NCI-H128 (cell line): ENCODE measurements at regions not wholly inside any gene's neighbourhood (a gene's known extent, or its start where the extent isn't known, plus 50 kb on each side); places are given as distances from the start of the nearest gene placed in this dataset.
"Not testable (repeated sequence)": the region's sequence is repeated elsewhere in the genome, so short reads cannot be mapped to it uniquely, and the experiment has no call there.

Experiments used
- DNase-seq: peaks from one replicate; lab custom pipeline; 2025; ENCODE audit not compliant: unreplicated experiment; lab: John Stamatoyannopoulos, UW

DNA sequence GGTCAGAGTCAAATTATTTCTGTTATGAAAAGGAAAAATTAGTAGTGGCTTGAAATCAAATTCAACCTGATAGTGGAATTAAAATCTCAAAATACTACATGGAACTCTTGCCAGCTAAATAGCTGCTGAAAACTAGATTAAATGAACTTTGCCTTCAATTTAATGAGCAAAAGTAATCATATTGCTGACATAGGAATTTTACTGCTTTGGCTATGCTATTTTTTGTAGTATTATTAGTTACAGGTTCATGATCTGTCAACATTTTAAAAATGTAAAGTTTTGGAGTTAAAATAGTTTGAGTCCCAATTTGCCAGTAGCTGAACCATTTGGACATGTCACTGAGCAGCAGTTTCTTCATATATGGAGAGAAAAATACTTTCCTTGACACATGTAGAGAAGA, 81.4 kb downstream of the RERGL start:
- no peak for DNase-seq

DNA sequence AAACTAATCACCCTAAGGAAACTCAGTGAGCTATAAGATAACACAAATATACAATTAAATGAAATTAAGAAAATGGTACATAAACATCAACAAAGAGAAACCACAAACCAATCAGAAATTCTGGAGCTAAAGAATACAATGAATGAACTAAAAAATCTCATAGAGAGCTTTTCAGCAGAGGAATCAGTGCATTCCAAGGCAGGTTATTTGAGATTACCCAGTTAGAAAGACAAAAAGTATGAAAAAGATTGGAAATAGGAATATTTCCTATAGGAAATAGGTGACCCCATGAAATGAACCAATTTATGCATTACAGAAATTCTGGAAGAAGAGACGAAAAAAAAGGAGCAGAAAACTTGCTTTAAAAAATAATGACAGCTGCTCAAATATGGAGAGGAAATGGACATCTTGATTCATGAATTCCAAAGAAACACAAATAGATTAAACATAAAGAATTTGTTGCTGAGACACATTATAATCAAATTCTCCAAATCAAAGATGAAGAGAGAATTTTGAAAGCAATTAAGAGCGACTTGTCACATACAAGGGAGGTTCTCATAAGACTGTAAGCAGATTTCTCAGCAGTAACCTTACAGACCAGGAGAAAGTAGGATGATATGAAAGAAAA, 90.7 kb downstream of the RERGL start:
- DNase-seq: no peak

DNA sequence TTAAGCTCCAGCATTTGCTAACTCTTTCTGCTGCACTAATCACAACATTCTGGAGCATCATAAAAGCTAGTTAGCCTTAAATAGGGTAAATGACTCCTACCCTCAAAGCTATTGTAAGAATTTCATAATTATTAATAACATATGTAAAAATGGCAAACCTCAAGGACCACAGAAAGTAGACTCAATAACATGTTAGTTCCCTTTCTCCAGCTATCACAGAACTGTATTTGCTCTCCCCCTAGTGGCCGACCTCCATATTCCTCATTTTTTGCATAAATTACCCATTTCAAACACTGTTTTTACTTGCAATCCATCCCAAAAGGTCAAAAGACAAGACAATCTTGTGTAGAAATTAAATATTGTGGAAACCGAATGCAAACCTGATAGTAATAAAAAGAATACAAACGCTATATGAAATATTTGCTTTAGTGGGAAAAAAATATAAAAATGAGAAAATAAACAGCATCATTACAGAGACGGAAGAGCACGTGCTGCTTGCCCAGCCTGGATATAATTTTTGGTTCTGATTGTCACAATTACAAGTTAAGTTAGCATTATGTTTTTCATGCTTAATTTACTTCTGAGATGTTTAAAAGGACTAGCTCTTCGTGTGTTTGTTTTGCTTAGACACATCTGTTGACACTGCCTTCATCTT, 97.9 kb downstream of the RERGL start:
- peak; percentile 21 for DNase-seq

DNA sequence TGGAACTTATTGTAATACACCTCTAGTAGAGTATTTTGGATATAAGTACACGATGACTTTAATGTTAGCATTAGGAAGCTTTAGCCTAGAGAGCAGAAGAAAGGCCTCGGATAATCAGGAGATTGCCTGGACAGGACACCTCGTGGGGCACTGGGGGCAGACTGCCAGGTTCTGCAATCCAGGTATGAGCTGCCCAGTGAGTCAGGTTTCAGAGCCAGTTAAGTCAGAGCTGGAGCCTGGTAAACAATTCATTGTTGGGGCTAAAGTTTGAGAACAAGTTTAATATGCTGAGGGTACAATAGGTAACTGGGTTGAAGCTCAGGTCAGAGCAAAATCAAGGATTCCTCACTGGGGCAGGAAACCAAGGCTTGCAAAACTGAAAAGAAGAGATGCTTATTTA, 107.4 kb downstream of the RERGL start:
- no peak for DNase-seq

DNA sequence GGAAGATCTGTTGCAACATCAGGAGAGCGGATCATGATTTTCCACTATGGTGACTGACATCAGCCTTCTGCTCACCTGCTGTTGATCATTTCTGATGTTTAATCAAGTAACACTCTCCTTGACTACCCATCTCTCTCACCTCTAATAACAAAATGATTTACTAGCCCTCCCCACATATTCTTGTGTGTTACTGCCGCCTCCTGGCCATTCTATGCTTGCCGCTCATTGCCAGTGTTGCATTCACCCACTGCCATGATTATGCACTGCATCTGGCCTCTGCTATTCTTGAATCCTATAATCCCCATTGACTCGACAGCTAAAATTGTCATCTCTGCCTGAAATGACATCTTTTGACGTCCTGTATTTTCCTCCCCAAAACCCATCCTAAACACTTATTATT, 113.8 kb downstream of the RERGL start:
- DNase-seq: no peak

DNA sequence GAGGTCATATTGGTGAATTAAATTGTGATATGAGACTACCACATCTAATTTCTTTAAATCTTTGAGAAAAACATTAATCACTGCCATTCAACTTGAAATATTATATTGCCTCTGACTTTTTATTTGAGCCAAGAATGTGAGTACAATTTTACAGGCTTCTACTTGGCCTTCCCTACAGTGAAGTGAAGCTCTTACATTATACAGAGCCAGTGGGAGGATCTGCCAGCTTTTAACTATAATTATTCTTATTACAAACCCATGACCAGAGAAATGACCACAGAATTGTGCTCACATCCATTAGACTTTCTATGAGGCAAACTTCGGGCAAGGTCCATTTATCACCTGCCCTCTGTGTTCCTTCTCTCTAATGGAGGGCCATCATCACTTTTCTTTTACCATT, 114.2 kb downstream of the RERGL start:
- no peak for DNase-seq

DNA sequence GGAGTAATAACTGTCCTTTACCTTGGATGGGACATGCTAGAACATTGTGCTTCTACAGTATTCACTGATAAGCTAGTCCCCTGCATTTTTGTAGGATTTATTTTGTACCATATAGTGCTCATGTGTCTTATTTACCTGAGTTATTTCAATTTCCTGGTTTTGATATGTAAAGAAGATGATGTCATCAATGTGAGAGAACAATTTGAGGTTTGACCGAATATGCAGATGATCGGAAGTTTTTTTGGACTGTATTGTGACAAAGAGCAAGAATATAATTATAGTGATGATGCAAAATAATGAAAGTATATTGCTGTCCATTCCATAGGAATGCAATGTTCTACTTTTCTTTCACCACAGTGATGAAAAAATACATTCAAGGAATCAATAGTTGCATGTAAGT, 114.8 kb downstream of the RERGL start:
- DNase-seq: no peak

DNA sequence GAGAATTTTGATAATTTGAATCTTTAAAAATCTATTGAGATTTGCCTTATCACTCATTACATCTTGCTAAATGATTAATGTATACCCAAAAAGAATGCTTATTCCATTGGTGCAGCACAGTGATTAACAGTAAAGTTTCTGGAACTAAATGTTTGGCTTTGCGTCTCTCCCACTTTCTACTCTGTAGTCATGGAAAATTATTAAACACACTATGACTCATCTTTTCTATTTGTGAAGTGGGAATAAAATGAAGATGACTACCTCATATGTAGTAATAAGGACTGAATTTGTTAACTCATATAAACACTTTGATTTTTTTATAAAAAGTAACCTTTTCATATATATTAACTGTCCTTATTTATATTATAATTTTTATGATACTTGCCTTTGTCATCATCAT, 118.1 kb downstream of the RERGL start:
- no peak for DNase-seq

DNA sequence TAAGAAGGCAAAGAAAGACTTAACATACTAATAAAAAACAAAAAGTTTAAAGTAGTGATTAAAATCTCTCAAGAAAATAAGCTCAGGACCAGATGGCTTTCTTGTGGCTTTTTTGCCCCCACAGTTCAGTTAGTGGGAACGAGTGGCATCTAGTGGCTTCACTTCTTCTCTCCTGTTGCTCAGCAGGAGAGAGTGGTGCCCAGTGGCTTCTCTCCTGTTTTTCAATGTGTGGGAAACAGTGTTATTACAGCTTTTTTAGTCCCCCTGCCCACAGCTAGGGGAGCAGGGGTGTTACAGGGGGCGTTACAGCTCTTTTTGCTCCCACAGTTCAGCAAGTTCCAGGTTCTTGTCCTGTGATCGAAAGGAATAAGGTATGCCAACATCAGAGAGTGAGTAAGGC, 135.2 kb downstream of the RERGL start:
- no peak for DNase-seq

DNA sequence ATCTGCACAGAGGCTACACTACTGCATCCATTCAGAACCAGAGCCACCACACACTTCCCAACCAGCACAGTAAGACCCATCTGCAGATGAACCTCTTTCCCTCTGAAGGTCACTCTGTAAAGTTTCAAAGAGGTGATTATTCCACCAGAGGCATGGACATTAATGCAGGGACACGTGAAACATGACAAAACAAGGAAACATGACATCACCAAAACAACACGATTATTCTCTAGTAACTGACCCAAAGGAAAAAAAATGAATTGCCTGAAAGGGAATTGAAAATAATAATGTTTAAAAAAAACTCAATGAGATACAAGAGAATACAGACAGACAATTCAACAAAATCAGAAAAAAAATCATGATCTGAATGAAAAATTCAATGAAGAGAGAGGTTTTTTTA, 139.1 kb downstream of the RERGL start:
- no peak for DNase-seq

DNA sequence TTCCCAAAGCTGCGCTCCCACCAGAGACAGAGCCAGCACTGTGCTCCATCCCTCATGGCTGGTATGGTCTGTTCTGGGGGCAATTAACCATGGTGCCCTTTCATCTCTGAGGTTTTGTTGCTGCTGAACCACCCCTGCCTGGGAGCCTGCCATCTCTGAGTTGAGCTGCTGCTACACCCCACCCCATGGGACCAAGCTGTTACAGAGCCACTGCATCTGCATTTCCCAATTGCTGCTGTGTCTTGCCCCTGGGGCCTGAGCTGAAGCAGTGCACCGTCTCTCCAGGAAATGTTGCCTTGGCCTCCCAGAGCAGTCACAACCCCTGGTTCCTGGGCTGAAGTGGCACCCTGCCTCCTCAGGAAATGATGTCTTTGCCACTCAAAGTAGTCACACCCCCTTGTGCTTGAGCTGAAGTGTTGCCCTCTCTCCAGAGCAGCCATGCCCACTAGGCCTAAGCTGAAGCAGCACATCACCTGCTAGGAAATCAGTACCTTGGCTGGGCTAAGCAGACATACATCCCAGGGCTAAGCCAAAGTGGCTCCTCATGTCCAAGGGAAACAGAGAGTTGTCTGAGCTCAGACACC, 140.3 kb downstream of the RERGL start:
- DNase-seq: no peak

DNA sequence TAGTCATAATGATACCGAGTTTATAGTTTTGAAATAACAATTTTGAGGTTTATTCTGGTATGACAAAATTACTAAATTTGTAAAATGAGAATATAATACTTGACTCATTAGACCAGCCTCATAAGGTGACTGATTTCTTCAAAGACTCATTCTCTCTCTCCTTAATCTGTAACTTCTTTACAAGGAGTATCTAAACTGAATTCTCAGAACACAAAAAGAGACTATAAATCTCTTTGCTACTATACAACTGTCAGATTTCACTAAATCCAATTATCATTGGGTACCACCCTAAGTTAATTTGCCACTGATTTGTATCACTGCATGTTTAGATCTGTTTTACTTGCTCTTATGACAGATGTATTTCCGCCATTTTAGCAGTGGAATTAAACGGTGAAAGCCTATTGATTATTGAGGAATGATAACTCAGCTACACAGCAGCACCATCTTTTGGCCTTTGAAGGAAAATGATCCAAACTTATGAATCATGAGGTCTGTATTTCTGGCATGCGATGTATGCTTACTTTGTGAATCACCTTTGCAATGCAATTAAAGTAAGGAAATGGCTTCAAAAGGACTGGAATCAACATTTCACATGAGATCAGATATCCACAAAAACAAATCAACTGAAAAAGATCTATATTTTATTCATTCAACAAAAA, 161.2 kb downstream of the RERGL start:
- DNase-seq: no peak

DNA sequence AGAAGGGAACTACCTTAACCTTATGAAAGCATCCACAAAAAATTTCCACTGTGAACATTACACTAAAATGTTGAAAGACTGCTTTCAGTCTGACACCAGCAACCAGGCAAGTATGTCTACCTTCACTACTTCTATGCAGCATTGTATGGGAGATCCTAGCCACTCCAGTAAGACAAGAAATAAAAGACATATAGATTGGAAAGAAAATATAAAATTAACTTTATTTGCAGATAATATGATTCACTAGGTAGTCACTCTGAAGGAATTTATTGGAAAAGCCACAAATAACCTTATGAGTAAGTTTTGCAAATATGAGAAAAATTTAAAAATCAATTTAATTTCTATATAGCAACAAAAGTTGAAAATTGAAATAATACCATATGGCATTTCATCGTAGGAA, 172.0 kb downstream of the RERGL start:
- DNase-seq: no peak

DNA sequence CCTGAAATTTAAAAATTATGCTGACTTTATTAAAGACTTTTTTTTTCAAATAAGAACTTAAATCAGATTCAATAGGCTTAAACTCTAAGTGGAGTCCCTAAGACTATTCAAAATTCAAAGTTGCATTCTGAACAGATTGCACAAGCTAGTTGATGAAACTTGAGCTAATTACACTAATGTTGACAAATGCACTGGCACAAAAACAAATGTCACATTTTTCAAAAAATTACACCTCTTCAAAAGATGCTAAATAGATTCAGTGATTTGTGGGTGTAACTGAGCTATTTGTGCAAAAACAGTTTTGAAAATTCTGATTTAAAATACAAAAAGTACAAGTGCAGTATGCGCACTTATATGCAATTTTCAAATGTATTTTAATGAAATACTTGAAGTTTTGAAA, 205.4 kb downstream of the RERGL start:
- no peak for DNase-seq

DNA sequence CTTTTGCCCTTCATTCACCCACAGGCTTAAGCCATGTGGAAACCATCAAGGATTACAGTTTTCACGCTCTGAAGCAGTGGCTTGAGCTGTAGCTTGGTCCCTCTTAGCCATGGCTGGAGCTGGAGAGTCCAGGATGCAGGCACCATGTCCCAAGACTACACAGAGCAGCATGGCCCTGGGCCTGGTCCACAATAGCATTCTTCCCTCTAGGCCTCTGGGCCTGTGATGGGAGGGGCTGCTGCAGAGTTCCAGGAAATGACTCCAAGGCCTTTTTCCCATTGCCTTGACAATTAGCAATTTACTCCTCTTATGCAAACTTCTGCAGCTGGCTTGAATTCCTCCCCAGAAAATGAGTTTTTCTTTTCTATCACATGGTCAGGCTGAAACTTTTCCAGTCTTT, 211.3 kb downstream of the RERGL start:
- DNase-seq: no peak

DNA sequence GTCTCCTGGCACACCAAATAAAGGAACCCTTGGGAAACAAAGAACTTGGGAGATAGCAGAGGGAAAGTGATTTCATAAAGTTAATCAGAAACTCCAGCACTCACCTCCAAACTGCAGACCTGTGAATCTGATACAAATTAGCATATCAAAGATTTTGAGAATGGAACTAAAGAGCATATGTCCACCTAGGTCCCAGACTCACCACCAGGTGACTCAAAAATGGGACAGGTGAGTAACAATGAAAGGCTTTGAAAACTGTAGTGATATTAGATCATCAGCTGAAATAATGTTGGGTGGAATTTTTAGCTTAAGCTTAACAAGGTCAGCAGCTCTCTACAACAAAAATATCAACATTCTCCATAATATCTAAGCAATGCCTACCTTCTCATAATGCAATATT, 214.8 kb downstream of the RERGL start:
- no peak for DNase-seq

DNA sequence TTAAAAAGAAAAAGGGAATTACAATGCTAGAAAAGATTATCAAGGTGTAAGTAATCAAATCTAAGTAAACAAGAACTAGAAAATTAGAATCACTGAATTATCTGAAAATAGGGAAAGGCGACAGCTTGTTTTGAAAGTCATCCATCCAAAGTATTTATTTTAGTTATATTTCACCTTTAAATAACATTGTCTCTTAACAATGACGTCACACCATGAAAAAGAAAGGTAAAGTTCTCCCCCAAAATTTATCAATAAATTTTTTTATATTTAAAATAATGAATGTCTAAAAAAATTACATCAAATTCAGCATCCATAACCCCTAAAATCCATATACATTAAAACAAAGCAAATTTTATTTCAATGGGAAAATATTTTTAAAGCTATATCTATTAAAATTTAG, 223.2 kb downstream of the RERGL start:
- no peak for DNase-seq

DNA sequence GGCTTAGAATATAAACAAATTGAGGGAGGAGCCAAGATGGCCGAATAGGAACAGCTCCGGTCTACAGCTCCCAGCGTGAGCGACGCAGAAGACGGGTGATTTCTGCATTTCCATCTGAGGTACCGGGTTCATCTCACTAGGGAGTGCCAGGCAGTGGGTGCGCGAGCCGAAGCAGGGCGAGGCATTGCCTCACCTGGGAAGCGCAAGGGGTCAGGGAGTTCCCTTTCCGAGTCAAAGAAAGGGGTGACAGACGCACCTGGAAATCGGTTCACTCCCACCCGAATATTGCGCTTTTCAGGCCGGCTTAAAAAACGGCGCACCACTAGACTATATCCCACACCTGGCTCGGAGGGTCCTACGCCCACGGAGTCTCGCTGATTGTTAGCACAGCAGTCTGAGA, 234.4 kb downstream of the RERGL start:
- not testable (repeated sequence) for DNase-seq

DNA sequence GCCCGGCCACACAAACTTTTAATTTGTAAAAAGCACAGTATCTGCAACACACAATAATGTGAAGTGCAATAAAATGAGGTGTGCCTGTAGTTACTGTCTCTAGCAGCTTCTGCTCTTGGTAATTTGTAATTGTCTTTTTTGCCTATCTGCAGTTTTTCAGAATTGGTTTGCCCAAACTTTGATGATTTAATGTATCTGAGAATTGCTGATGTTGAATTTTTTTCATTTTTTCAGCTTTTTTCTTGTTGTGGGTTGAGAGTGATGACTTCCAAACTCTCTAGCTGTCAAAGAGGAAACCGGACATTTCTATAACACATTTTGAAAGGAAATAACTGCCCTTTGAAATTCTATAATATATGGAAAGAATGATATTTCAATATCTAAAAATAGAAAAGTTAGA, 236.9 kb downstream of the RERGL start:
- DNase-seq: no peak

DNA sequence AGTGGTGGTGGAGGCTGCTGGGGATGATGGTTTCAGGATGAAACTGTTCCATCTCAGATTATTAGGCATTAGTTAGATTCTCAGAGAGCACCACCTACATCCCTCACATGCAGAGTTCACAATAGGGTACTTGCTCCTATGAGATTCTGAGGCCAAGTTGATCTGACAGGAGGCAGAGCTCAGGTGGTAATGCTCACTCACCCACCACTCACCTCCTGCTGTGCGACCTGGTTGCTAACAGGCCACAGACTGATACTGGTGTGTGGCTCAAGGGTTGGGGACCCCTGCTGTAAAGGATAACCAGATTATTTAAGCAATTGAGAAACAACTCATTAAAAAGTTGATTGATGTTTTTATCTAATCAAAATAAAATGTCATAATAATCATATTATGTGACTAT, 248.5 kb downstream of the RERGL start:
- DNase-seq: no peak

DNA sequence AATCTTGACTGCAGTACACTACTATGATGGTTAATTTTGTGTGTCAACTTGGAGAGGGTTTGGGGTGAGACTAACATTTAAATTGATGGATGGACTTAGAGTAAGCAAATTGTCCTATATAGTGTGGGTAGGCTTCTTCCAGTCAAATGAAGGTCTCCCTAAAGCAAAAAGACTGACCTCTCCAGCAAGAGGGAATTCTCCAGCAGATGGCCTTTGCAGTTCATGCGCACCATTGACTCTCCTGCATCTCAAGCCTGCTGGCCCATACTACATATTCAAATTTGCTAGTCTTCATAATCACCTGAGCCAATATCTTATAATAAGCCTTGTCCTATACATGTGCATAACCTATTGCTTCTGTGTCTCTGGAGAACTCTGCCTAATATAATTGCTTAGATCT, 260.2 kb downstream of the RERGL start:
- DNase-seq: no peak

DNA sequence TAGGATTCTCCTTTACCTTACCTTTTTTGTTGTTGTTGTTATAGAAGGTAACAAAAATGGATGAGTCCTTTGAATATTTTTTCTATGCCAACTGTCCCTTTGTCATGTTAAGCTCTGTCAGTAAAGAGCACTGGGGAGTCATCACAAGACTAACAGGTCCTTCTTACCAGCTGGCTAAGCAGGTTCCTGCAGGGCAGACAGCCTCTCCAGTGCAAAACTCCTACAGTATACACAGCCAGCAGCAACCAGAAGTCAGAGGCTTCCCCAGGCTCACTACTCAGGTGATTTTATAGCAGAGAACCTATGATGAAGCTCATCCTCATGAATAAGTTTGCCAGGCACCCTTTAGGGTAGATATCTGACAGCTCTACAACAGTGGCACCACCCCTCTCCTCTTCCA, 271.1 kb downstream of the RERGL start:
- DNase-seq: no peak
